GM18502 (cell line): ENCODE measurements at regions not wholly inside any gene's neighbourhood (a gene's known extent, or its start where the extent isn't known, plus 50 kb on each side); places are given as distances from the start of the nearest gene placed in this dataset.

ENCODE experiments used
- ATAC-seq: cut with Tn5 transposase; IDR thresholded peaks from one replicate; pipeline ENCODE4 v1.9.1; 2021; ENCODE audit warnings: mild to moderate bottlenecking; ENCODE audit not compliant: unreplicated experiment, poor library complexity

DNA sequence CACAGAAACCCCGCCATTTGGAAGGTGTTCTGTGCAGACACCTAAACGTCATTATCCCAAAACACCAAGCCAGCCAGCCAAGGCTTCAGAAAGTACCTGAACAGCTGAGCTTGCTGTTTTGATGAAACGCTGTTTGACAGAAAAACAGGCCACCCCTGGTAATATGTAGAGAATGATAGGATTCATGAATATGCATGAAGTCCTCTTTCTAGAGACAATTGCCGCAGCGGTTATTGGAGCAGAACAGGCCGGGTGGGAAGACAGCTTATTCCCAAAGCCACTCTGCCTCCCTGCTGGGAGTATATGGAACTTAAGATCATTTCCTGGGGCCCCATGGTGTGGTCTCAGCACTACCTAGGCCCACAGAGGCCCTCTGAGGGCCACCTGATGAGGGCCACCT is 229.5 kb downstream of the UQCRFS1 start:
- ATAC-seq = no peak

- no peak for ATAC-seq
Observed at GRCh38 chr19:28981994-28982393, 231.0 kb downstream of the UQCRFS1 start.

DNA sequence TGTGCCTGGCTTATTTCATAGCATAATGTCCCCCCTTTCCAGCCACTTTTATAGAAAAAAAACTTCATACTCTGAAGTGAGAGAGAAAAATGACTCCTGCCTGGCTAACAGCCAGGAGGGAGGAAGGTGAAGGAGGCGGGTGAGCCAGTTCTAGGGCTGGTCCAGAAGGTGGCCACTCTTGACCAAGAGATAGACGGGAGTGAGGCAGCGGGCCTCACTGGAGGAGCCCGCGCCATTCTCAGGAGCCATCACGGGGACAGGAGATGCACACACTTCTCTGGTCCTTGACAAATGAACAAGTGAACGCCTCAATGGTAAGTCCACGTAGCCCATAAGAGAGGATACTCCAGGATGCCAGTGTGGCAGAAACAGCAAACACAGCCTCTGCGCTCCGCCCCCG is 231.4 kb downstream of the UQCRFS1 start:
- no peak for ATAC-seq

- ATAC-seq = no peak
Observed at GRCh38 chr19:28980236-28980868, 232.6 kb downstream of the UQCRFS1 start.

GRCh38 chr19:28977826-28978225 is 235.1 kb downstream of the UQCRFS1 start:
- ATAC-seq = no peak

DNA sequence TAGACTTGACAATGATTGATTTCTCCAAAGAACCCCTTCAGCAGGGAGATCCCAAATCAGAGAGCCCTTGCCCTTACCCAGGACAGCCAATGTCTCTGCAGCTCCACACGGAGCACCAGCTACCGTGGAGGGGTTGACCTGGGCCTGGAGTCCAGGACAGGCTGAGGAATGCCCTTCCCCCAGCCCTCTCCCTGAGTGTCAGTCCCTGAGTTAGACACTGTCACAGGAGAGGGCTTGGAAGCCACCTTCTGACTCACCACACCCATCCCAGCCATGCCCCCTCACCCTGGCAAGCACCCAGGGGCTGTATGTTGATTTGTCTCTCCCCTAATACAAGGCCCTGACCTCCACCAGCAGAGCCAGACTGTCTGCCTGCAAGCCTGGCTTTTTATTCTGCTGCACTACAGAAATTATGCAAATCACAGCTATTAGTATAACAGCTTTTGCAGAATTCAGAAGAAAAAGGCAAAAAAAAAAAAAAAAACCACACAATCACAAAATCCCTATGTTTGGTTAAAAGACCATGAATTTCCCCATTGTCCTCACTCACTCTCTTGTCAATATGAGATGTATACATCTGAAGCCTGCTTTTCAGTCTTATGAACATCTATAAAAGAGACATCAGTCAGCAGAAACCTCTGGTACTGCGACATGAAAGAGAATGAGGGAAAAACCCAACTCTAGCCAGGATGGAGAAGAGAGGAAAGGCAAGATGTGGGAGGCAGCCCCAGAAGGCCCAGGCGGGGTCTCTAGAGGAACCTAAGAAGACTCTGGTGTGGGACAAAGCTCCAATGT is 240.7 kb downstream of the UQCRFS1 start:
- no peak for ATAC-seq

- ATAC-seq = no peak
Observed at GRCh38 chr19:28971513-28971912, 241.4 kb downstream of the UQCRFS1 start.

- no peak for ATAC-seq
Observed at GRCh38 chr19:28971049-28971448, 241.9 kb downstream of the UQCRFS1 start.

DNA sequence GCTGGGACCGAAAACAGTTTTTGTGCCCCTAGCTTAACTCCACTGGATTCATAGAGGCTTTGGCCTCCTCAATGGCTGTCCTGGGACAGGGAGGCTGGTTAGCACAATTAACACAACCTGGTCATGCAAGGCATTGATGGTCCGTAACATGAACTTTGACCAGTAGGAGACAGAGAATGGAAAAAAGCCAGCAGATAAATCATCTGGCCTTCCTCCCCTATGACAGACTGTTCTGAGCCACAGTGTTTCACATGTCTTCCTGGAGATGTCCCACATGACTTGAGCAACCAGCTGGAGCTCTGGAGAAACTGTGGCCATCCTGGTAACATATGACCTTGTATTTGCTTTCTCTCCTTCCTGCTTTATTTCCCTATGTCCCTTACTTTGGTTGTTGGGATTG is 244.2 kb downstream of the UQCRFS1 start:
- ATAC-seq = no peak

DNA sequence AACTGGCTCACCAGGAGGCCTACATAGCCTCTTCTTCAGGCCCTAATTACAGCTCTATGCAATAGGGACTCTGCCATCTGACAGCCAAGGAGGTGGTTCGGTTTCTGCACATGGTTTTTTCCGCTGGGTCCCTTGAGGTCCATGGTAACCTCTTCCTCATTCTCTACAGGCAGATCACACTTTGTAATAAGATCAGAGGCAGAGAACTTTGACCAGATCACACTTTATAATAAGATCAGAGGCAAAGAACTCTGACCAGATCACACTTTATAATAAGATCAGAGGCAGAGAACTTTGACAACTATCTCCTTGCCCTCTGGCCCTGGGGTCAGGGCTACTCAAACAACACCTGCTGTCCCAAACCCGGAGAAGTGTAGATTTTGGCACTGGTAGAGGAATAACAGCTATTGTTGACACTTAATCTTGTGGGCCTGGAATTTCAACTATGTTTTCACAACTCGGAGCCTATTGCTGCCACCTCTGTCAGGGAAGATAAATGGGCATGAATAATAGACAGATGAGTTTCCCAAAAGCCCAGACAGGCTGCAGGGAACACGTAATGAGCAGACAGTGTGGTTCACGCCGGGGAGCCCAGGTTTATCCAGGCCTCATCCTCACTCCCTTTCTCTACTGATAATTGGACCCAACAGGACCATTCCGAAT is 246.1 kb downstream of the UQCRFS1 start:
- no peak for ATAC-seq

DNA sequence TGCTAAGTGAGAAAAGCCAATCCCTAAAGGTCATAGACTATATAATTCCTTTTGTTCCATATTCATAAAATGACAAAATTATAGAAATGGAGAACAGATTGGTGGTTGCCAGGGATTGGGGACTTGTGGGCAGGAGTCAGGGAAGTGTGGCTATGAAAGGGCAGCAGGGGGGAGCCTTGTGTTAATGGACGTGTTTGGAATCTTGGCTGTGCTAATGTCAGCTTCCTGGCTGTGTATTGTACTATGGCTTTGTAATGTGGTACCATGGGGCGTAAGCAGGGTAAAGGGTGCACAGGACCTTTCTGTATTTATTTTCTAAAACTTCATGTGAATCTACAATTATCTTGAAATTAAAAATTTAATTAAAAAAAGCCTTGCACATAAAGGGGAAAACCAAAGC is 248.5 kb downstream of the UQCRFS1 start:
- no peak for ATAC-seq

GRCh38 chr19:28963486-28964250 is 249.3 kb downstream of the UQCRFS1 start:
- no peak for ATAC-seq

DNA sequence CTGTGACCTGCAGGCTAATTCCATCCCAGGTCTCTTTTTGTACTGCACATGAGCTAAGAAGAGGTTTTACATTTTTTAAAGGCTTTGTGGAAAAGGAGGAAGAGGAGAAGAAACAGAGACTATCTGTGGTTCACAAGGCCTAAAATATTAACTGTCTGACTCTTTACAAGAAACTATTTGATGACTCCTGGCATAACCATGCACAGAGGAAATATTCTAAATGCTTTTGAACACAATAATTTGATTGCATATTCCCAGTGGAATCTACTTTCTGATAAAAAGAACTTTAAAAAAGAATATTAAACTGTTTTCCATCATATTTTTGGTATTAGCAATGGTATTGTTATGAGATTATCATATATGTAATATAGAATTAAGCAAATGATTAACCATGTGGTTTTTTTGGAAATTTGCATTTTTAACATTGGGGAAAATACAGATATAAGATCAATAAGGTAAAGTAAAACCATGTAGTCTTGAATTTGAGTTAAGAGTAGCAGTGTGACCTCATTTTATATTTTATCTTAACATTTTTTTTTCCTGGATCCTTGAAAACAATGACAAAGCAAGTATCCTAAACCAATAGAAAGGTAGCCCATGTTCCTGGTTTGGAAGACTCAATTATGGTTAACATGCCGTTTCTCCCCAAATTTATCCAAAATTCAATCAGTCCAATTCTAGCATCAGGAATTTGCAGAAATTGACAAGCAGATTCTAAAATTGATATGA is 251.0 kb downstream of the UQCRFS1 start:
- ATAC-seq = no peak

DNA sequence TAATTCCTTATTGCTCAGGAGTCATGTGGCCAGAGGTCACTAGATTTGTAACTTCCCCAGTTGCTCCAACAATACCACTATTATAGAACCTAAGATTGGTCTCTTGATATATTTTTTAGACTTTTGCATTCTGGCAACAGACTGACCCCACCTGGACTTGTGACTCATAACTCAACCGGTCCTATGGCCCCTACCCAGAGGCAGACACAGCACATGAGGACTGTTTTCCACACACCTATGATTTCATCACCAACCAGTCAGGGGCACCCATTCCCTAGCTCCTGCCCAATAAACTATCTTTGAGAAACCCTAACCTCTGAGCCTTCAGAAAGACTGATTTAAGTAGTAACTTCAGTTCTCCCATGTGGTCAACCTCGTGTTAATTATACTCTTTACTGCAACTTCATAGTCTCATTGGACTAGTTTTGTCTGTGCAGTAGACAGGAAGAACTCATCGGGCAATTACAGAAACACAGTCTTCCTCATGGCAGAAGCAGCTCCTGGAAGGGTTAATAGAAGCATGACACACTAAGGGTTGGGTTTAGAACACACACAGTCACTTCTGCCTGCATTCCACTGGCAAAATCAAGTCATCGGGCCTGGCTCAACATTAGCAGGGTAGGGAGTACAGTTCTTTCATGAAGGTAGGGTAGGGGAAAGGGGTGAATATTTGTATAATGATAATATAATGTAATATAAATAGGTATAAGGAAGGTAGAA is 251.8 kb downstream of the UQCRFS1 start:
- ATAC-seq = no peak

DNA sequence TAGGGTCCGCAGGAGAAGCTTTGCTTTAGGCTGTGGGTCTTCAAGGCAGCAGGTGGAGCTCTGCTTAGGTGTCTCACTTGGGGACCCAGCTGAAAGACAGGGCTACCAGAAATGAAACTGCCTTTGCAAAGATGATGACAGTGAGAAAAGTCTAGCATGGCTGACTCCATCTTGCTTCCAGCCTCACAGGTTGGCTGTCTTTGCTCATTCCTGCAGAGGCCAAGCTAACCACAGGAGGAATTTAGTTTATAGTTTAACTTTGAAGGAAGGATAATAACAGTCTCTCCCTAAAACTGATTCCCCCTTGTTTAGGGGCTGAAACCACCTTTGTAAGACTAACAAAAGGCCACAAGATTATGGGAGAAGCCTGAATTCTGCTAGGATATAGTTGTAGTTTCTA is 252.4 kb downstream of the UQCRFS1 start:
- ATAC-seq = no peak

DNA sequence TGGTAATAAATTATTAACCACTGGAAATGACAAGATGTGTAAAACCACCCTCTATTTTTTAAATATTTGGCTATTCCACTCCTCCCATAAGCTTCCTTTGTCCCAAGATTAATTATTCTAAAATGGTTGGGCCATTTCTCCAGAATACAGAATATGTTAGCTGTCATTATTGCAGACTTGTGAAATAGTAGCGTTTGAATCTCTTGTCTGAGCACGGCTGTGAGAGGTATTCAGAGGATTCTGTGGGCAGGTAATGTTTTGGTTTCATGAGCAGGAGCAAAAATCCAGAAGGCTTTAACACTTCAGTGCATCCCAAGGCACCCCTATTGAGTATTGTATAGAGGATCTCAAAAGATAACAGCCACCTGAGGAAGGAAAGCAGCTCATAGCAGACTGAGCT is 256.0 kb downstream of the UQCRFS1 start:
- ATAC-seq = no peak

DNA sequence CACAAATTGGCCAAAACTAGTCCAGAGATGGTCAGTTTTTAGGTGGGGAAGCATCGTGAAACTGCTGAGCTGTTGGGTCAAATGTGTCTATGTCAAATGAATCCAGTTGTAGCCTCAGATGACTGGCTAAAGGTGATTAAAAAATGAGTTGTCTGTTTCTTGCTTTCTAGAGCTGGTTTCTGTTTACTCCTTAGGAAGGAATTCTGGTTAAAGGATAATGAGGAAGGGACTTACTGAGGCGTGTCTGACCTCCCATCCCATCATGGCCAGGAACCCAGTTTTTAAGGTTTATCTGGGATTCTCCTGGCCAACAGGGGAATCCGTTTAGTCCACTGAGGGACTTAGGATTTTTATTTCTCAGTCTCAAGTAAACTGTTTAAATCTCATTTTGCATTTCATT is 256.5 kb downstream of the UQCRFS1 start:
- no peak for ATAC-seq

- ATAC-seq = no peak
Observed at GRCh38 chr19:28949535-28949934, 263.4 kb downstream of the UQCRFS1 start.

DNA sequence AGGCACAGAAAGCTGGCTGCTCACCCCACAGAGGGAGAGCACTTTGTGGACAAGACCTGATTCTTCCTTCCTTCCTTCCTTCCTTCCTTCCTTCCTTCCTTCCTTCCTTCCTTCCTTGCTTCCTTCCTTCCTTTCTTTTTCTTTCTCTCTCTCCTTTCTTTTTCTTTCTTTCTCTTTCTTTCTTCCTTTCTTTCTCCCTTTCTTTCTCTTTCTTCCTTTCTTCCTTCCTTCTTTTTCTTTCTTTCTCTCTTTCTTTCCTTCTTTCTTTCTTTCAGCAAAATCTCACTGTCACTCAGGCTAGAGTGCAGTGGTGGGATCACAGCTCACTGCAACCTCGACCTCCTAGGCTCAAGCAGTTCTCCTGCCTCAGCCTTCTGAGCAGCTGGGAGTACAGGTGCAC is 263.9 kb downstream of the UQCRFS1 start:
- no peak for ATAC-seq

GRCh38 chr19:28948566-28948965 is 264.4 kb downstream of the UQCRFS1 start:
- no peak for ATAC-seq
